Astrocyte of the spinal cord (primary cell): ENCODE measurements at regions not wholly inside any gene's neighbourhood (a gene's known extent, or its start where the extent isn't known, plus 50 kb on each side); places are given as distances from the start of the nearest gene placed in this dataset.

Source experiments
- DNase-seq: peaks from one replicate; pipeline ENCODE4 v3.0.0; 2011; ENCODE audit warnings: low read depth, low spot score
- H3K4me3 ChIP-seq: 2 replicates; pipeline ENCODE4 v1.5.1; 2011; ENCODE audit warnings: low read depth, mild to moderate bottlenecking, low read length, moderate library complexity
- CTCF ChIP-seq: IDR thresholded peaks from 2 replicates; pipeline ENCODE4 v1.5.1; 2012; ENCODE audit warnings: low read depth, mild to moderate bottlenecking, low read length, inconsistent platforms
- in situ Hi-C: cut with HindIII; loops from 2 replicates; pipeline ENCODE4 v1.10.0; 2017; ENCODE audit warnings: low sequenced_read_pairs

GRCh38 chr7:29619111-29619510 lies 55.5 kb downstream of the PRR15 start:
- no peak for DNase-seq
- no peak overlapping the region for H3K4me3 ChIP-seq
- no peak for TF ChIP-seq CTCF
- in situ Hi-C loops: no loop called here

GRCh38 chr7:29619848-29620555 lies 56.4 kb downstream of the PRR15 start:
- in situ Hi-C loops: no loop called here

GRCh38 chr7:29620556-29620930 lies 56.9 kb downstream of the PRR15 start:
- DNase-seq: no peak
- in situ Hi-C loops: no loop called here
- TF ChIP-seq CTCF: no peak
- no peak overlapping the region for H3K4me3 ChIP-seq

More at GRCh38 chr7:29619848-29620555, 56.4 kb downstream of the PRR15 start:
- no peak for DNase-seq
- no peak overlapping the region for H3K4me3 ChIP-seq
- TF ChIP-seq CTCF: no peak

- in situ Hi-C loops: no loop called here
- peak; percentile 83 for DNase-seq
- no peak for TF ChIP-seq CTCF
- H3K4me3 ChIP-seq: no peak overlapping the region
These were observed 59.0 kb downstream of the PRR15 start for GRCh38 chr7:29622335-29623265.

GRCh38 chr7:29623973-29624372 lies 60.3 kb downstream of the PRR15 start:
- in situ Hi-C loops: no loop called here
- no peak overlapping the region for H3K4me3 ChIP-seq
- no peak for DNase-seq
- TF ChIP-seq CTCF: no peak

GRCh38 chr7:29626730-29627129 lies 63.1 kb downstream of the PRR15 start:
- DNase-seq: no peak
- TF ChIP-seq CTCF: no peak
- H3K4me3 ChIP-seq: no peak overlapping the region
- in situ Hi-C loops: no loop called here
